ENCODE measurements at regions not wholly inside any gene's neighbourhood (a gene's known extent, or its start where the extent isn't known, plus 50 kb on each side); places are given as distances from the start of the nearest gene placed in this dataset.

DNA sequence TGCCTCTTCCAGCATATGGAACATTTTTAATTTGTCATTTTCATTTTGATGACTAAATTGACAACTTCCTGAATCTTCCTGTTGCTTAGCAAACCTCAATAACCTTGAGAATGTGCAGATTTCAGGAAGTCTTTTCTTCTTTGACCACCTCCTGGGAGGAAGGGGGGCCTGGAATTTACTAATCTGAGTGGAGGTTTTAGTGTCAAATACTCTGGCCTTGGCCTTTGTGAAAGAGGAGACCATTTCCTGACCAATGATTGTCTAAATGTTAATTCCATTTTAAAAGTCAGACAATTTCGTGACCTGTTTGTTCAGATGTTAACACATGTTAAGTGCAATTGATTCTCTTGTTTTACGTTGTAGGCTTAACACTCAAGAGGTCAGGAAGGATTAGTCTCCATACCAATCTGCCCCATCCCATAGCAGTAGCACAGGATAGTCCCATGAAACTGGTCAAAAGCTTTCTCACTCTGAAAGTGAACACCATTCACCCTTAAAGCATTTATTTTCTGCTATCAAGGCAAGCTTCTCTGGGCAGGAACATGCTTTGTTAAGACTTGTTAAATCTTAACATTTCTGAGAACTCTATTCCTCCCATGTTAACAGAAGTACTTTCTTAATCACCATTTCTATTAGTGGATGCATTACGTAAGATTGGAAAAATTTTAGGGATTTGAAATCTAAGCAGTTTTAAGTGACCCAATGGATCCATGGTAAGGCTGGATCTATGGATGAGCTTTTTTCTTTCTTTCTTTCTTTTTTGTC is 219.6 kb downstream of the RND3 start:
- Histone ChIP-seq H3K9me3 (ENCODE audit: control insufficient read depth in 1 of 2, insufficient read depth in 1 of 2, low read length in 2 of 2) (no peaks in the 10 kb centered on the region), H3K4me3 (ENCODE audit: low read length) (no peak overlapping the region), H3K4me1 (ENCODE audit: insufficient read depth, low read length) (no peaks in the 10 kb centered on the region), H3K27me3 (ENCODE audit: control insufficient read depth in 1 of 2, insufficient read depth in 2 of 2, low read length in 2 of 2) (no peaks in the 10 kb centered on the region), H3K27ac (ENCODE audit: low read depth in 1 of 2, low read length in 2 of 2) (no peak overlapping the region), H3K36me3 (ENCODE audit: insufficient read depth, low read length) (no peaks in the 10 kb centered on the region)
- Mint-ChIP-seq H3K4me3 (no peak overlapping the region), H3K9me3 (no peaks in the 10 kb centered on the region), H3K4me1 (ENCODE audit: low read depth) (no peaks in the 10 kb centered on the region), H3K27ac (no peak overlapping the region), H3K36me3 (ENCODE audit: low read depth) (no peaks in the 10 kb centered on the region), H3K27me3 (no peaks in the 10 kb centered on the region)
- ChIA-PET CTCF (no interaction called here), POLR2A (no interaction called here)
- DNase-seq = no peak
- intact Hi-C loops (cut with DNase I, micrococcal nuclease) = no loop called here
- TF ChIP-seq, protein P1, sequence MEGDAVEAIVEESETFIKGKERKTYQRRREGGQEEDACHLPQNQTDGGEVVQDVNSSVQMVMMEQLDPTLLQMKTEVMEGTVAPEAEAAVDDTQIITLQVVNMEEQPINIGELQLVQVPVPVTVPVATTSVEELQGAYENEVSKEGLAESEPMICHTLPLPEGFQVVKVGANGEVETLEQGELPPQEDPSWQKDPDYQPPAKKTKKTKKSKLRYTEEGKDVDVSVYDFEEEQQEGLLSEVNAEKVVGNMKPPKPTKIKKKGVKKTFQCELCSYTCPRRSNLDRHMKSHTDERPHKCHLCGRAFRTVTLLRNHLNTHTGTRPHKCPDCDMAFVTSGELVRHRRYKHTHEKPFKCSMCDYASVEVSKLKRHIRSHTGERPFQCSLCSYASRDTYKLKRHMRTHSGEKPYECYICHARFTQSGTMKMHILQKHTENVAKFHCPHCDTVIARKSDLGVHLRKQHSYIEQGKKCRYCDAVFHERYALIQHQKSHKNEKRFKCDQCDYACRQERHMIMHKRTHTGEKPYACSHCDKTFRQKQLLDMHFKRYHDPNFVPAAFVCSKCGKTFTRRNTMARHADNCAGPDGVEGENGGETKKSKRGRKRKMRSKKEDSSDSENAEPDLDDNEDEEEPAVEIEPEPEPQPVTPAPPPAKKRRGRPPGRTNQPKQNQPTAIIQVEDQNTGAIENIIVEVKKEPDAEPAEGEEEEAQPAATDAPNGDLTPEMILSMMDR (IDR thresholded peaks at IDR 0.05) = no peak
- ATAC-seq (ENCODE audit: poor library complexity) = no peak

DNA sequence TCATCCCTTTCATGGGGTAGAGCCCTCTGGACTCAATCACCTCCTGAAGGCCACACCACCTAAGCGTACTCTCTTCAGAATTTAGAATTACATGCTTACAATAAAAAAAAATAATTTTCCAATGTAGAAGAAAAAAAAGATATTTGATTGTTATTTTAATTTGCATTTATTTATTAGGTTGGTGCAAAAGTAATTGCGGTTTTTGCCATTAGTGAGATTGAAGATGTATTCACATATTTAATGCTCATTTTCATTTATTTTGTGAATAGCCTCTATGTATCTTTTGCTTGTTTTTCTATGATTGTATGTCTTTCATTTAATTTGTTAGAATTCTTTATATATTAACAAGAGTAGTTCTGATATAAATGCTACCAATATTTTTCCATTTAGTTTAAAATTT is 220.5 kb downstream of the RND3 start:
- Histone ChIP-seq H3K9me3 (ENCODE audit: control insufficient read depth in 1 of 2, insufficient read depth in 1 of 2, low read length in 2 of 2) (no peaks in the 10 kb centered on the region), H3K4me3 (ENCODE audit: low read length) (no peak overlapping the region), H3K27ac (ENCODE audit: low read depth in 1 of 2, low read length in 2 of 2) (no peak overlapping the region), H3K4me1 (ENCODE audit: insufficient read depth, low read length) (no peaks in the 10 kb centered on the region), H3K27me3 (ENCODE audit: control insufficient read depth in 1 of 2, insufficient read depth in 2 of 2, low read length in 2 of 2) (no peaks in the 10 kb centered on the region), H3K36me3 (ENCODE audit: insufficient read depth, low read length) (no peaks in the 10 kb centered on the region)
- ATAC-seq (ENCODE audit: poor library complexity) (no peak), DNase-seq (no peak)
- Mint-ChIP-seq H3K27ac (no peak overlapping the region), H3K4me1 (ENCODE audit: low read depth) (no peaks in the 10 kb centered on the region), H3K36me3 (ENCODE audit: low read depth) (no peaks in the 10 kb centered on the region), H3K9me3 (no peaks in the 10 kb centered on the region), H3K4me3 (no peak overlapping the region), H3K27me3 (no peaks in the 10 kb centered on the region)
- ChIA-PET CTCF (no interaction called here), POLR2A (no interaction called here)
- TF ChIP-seq, protein P1 (IDR thresholded peaks at IDR 0.05) = no peak
- intact Hi-C loops (cut with DNase I, micrococcal nuclease) = no loop called here

DNA sequence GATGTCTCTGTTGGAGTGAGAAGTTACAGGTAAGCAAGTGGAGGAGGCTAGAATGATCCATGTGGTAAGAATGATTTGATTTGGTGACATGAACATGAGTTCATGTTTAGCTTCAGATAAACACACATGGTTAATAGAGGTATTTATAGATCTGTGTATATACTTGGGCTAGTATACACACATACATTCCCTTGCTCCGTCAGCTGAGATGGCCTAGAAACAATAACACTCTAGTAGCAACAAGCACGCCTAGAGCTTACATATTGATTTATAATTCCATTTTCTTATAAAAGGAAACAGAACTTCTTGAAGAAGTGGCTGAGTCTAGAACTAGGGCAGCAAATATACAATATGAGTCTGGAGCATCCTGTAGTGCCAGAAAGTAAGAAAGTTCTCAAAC is 223.0 kb downstream of the RND3 start:
- ATAC-seq (ENCODE audit: poor library complexity) (no peak), DNase-seq (no peak)
- H3K27ac ChIP-seq (ENCODE audit: low read depth in 1 of 2, low read length in 2 of 2) = no peak overlapping the region
- POLR2A ChIA-PET = no interaction called here
- no peaks in the 10 kb centered on the region for H3K27me3 ChIP-seq (ENCODE audit: control insufficient read depth in 1 of 2, insufficient read depth in 2 of 2, low read length in 2 of 2)
- CTCF ChIA-PET = no interaction called here
- no peaks in the 10 kb centered on the region for H3K36me3 ChIP-seq (ENCODE audit: insufficient read depth, low read length)
- H3K4me3 Mint-ChIP-seq = no peak overlapping the region
- no peaks in the 10 kb centered on the region for H3K4me1 ChIP-seq (ENCODE audit: insufficient read depth, low read length)
- H3K9me3 ChIP-seq (ENCODE audit: control insufficient read depth in 1 of 2, insufficient read depth in 1 of 2, low read length in 2 of 2) = no peaks in the 10 kb centered on the region
- no peaks in the 10 kb centered on the region for H3K9me3 Mint-ChIP-seq
- no peaks in the 10 kb centered on the region for H3K36me3 Mint-ChIP-seq (ENCODE audit: low read depth)
- no peak overlapping the region for H3K27ac Mint-ChIP-seq
- TF ChIP-seq, protein P1 (IDR thresholded peaks at IDR 0.05) = no peak
- H3K4me3 ChIP-seq (ENCODE audit: low read length) = no peak overlapping the region
- H3K4me1 Mint-ChIP-seq (ENCODE audit: low read depth) = no peaks in the 10 kb centered on the region
- H3K27me3 Mint-ChIP-seq = no peaks in the 10 kb centered on the region
- intact Hi-C loops (cut with DNase I, micrococcal nuclease) = no loop called here

All from CD4-positive, alpha-beta T cell (primary cell).